ENCODE measurements at regions not wholly inside any gene's neighbourhood (a gene's known extent, or its start where the extent isn't known, plus 50 kb on each side); places are given as distances from the start of the nearest gene placed in this dataset.

GRCh38 chr11:134794192-134794591, 382.1 kb upstream of the B3GAT1 start:
- no peak for DNase-seq

GRCh38 chr11:134792677-134793076, 380.6 kb upstream of the B3GAT1 start:
- no peak for DNase-seq

DNA sequence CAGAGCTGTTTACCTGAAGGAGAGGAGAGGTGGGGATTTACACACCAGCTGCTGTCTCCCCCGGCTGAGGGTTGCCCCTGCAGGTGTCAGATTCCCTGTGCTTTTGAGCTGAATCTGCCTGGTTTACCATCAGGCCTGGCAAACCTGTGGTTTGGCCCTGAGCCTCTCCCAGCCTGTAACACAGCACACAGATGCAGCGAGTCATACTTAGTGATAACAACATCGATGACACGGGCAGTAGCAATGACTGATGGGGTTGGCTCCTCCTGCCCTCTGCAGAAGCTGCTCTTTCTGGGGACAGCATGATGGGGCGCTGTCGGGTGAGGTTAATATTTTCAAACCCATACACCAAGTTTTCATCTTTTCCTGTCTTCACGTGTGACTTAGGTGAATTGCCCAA, 380.0 kb upstream of the B3GAT1 start:
- no peak for DNase-seq

DNA sequence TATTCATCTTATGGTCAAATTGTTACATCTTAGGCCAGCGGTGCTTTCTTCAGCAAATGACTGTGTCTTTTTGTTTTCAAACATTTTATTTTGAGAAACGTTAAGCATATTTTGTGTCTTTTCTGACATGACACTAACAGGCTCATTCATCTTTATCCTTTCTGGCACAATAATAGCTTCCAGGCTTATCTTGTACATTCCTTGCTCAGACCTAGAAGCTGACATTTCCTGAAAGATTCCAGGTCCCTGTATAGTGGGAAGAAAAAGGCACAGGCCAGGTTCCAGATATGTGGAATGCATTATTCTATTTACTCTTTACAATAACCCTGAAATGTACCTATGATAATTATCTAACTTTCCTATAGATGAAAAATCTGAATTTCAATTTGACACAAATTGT, 379.1 kb upstream of the B3GAT1 start:
- DNase-seq: no peak

DNA sequence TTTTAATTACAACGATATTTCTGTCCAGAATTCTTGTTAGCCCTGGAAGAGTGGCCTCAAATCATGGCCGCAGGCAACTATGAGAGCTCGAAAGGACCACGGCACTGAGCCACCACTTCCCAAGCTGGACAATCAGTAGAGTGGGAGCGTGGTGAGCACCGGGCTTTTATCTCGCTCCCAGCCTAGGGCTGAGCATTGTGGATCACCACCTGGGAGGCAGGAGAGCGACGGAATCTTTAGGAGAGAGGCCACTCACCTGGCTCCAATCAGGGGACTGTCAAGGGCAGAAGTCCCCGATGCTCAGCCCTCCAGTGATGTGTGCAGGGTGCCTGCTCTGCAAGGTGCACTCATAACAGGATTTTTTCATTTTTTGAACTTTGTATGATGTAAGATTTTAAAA, 377.1 kb upstream of the B3GAT1 start:
- DNase-seq: no peak

DNA sequence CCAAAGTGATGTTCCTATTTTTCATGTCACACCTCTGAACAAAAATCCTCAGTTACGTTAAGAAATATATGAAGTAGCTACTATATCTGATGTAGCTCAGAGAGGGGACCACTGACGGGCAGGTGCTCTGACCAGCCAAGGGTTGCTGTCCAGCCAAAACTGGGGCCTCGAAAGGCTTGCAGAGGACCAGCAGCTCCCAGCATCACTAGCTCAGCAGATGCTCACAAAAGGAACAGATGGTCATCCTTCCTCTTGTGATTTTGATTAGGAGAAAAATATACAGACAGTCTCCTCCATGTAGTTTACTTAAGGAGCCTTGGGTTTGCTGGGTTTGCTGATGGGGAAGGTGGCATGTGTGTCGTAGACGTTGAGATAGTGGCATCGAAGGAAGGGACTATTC, 374.6 kb upstream of the B3GAT1 start:
- DNase-seq: no peak

GRCh38 chr11:134785660-134786284, 373.7 kb upstream of the B3GAT1 start:
- DNase-seq: no peak

GRCh38 chr11:134785059-134785458, 373.0 kb upstream of the B3GAT1 start:
- no peak for DNase-seq

- DNase-seq: no peak
Measured at GRCh38 chr11:134784568-134784967, 372.5 kb upstream of the B3GAT1 start.

DNA sequence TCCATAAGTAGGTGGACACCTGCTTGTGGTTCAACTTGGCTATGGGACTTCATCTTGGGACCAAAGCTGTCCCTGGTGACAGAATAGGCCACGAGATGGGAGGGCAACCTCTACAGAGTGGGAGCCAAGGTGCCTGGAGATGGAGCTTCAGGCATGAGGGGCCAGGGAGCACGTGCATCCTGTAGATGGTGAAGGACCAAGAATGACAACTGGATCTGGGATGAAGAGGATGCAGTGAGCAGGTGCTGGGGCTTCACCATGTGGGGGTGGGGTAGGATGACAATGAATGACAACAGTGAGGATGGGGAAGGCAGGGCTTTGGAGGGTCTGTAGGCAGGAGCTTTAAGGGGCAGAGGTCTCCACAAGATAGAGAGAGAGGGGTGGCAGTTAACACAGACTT, 372.0 kb upstream of the B3GAT1 start:
- no peak for DNase-seq

GRCh38 chr11:134783234-134783633, 371.2 kb upstream of the B3GAT1 start:
- no peak for DNase-seq

GRCh38 chr11:134781380-134781866, 369.4 kb upstream of the B3GAT1 start:
- DNase-seq: no peak

- no peak for DNase-seq
Measured at GRCh38 chr11:134780486-134781147, 368.6 kb upstream of the B3GAT1 start.

- DNase-seq: no peak
Measured at GRCh38 chr11:134779179-134779578, 367.1 kb upstream of the B3GAT1 start.

- no peak for DNase-seq
Measured at GRCh38 chr11:134768463-134768862, 356.4 kb upstream of the B3GAT1 start.

GRCh38 chr11:134765565-134765964, 353.5 kb upstream of the B3GAT1 start:
- DNase-seq: no peak

DNA sequence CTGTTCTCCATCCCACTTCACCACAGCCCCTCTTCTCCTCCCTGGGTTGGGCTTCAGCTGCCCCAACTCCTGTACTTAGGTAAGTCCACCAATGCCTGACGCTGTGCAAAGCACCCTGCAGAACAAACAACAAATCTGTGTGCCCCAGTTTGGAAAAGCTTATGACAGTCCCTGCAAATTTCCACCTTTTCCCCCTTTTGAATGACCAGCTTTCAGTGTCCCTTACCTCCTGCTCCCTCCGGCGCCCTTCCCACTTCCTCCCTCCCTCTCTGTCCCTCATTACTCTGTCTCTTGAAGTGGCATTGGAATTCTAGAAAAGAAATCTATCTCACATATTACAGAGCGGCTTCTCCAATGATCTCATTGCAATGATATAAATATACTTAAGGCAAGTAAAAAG, 352.9 kb upstream of the B3GAT1 start:
- DNase-seq: no peak

DNA sequence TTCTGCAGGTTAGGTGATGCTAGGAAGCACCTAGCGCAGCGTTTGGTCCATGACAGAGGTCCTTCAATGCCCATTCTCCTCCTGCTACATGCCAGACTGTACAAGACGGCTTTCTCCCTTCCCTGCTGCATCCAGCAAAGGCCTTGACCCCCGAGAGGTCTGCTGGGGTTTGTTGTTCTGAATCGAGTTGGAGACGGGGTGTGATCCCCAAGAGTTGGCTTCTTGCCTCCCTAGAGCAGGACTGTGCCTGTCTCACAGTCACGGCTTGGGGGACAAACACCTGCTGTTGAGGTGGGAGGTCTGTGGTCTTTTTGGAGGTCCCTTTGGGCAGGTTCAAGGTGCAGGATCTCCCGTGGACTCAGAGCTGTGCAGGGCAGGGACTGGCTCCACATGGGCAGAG, 352.3 kb upstream of the B3GAT1 start:
- DNase-seq: no peak

DNA sequence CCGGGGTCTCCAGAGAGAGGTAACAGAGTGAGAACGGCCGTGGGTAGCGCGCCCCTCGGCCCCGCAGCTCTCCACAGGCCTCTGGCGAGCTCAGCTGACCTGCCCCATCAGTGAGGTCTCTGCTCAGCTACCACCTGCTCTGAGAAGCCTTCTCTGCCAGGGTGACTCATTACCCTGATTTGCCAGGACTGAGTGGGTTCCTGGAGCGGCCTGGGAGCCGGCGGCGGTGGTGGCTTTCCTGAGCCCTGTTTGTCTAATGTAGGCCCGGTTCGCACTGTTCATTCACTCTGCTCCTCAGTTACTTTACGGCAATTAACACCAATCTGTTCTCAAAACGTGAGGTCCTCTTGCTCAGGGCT, 351.0 kb upstream of the B3GAT1 start:
- no peak for DNase-seq

- no peak for DNase-seq
Measured at GRCh38 chr11:134762248-134763029, 350.4 kb upstream of the B3GAT1 start.

DNA sequence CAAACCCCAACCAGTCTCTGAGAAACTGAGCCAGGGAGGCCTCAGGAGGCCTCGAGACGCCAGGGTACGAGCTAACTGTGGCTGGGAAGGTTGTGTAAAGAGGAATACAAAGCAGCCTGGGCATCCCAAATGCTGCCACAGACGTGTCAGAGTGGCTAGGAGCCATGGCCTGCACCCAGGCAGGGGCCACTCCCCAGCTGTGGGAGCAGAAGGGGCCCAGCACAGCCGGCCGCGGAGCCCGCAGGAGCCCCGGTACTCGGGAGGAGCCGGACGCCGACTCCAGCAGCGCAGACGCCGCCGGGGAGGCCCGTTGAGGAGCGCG, 349.8 kb upstream of the B3GAT1 start:
- DNase-seq: no peak

GRCh38 chr11:134761386-134761785, 349.3 kb upstream of the B3GAT1 start:
- DNase-seq: no peak

DNA sequence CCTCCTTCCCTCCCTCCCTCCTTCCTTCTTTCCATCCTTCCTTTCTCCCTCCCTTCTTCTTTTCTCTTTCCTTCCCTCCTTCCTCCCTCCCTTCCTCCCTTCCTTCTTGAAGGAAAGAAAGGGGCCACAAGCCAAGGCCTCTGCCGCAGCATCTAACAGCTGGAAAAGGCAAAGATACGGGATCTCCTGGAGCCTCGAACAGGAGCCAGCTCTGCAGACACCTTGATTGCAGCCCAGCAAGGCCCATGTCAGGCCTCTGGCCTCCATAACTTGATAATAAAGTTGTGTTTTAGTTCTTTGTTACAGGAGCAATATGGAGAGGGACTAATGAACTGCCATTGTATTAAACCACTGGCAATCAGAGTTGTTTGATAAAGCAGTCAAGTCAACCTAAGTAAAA, 348.9 kb upstream of the B3GAT1 start:
- DNase-seq: no peak

DNA sequence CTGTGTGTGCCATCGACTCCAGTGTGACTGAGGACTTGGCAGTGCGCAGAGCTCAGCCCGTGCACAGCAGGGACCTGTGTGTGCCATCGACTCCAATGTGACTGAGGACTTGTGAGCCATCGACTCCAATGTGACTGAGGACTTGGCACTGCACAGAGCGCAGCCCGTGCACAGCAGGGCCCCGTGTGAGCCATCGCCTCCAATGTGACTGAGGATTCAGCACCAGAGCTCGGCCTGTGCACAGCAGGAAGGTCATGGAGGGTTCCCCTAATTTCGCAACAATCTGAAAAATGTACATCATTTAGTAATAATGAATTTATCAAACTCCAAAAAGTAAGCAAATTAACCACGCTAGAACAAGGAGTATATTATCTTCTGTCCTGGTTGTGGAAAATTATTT, 348.3 kb upstream of the B3GAT1 start:
- DNase-seq: no peak

Measured in SHP77 treated with DMSO at 0.1 percent for 48 hours (cell line).